HG02938 (cell line): ENCODE measurements at regions not wholly inside any gene's neighbourhood (a gene's known extent, or its start where the extent isn't known, plus 50 kb on each side); places are given as distances from the start of the nearest gene placed in this dataset.
"Not testable (repeated sequence)": the region's sequence is repeated elsewhere in the genome, so short reads cannot be mapped to it uniquely, and the experiment has no call there.

ENCODE experiments used
- ATAC-seq: cut with Tn5 transposase; IDR thresholded peaks from one replicate; pipeline ENCODE4 v1.9.1; 2021; ENCODE audit warnings: mild to moderate bottlenecking, moderate library complexity; ENCODE audit not compliant: unreplicated experiment

DNA sequence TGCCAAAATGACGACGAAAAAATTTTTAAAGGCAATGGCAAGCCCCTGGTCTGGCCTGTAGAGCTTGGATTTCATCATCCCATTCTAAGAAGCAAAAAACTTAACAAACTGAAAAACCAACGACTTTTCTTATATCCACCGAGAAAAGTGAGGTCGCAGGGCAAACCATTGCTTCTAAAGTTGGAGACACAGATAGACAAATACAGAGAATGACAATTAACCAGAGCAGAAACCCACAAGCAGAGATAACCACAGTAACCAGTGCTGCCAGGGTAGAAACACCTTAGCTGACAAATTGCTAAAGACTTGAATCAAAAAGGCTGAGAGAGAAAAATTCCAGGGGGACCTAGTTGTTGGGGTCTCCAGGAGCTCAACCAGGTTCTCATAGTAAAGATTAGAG is 386.5 kb upstream of the SGO1 start:
- ATAC-seq: no peak

DNA sequence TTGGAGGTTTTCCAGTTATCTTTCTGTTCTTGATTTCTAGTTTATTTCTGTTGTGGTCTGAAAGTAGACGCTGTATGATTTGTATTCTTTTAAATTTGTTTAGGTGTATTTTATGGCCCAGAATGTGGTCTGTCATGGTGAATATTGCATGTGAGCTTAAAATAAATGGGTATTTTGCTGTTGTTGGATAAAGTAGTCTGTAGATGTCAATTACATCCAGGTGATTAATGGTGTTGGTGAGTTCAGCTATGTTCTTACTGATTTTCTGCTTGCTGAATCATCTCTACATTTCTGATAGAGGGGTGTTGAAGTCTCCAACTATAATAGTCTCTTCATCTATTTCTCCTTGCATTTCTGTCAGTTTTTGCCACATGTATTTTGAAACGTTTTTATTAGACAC is 383.3 kb upstream of the SGO1 start:
- ATAC-seq: no peak

DNA sequence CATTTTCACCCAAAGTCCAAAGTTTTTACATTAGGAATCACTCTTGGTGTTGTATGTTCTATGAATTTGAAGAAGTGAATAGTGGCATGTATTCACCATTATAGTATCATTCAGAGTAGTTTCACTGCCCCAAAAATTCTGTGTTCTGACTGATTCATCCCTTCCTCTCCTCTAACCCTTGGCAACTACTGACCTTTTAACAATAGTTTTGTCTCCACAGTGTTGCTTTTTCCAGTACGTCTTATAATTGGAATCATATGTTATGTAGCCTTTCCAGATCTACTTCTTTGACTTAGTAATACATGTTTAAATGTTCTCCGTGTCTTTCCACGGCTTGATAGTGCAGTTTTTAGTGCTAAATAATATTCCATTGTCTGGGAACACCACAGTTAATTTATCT is 379.0 kb upstream of the SGO1 start:
- no peak for ATAC-seq

DNA sequence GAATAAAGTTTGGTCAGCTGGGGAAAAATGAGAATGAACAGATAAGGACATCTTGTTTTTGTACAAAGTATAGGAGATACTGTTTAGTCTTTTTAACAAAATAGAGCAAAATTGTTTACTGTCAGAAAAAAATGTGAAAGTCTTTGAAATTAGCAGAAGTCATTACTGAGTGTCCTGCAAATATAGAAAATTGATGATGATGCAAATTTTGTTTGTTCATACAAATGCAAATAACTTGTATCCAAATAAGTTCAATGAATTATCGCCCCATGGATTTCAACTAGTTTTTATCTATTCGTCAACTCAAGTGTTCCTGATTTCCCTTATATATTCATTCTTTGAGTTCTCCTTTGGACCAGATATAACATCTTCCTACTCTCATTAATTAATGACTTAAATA is 378.0 kb upstream of the SGO1 start:
- no peak for ATAC-seq

DNA sequence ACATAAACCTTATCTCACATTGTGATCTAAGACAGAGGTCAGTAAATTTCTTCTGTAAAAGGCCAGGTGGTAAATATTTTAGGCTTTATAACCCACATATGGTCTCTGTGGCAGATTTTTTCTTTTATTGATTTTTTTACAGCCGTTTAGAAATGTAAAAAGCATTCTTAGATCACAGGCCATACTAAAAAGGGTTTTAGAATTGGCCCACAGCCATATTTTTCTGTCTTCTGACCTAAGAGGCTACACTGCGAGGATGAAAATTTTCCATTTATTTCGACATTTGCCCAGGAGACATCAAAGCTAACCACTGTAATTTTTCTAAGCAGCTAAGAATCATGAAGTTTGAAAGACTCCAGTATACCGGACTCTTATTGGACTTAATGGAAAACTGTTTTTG is 377.2 kb upstream of the SGO1 start:
- no peak for ATAC-seq

DNA sequence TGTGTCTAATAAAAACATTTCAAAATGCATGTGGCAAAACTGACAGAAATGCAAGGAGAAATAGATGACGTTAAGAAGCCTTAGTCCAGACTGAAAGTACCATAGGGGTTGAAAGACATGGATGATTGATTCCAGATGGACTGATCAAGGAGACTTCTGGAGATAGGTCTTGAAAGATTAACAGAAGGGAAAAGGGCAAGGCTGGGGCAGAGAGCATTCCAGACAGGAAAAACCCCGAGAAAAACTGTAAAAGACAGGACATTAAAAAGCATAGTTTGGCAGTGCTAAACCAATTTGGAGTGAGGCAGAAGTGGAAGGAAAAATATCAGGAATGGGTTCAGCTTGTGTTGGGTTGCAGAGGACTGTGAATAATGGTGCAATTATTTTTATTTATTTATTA is 375.2 kb upstream of the SGO1 start:
- no peak for ATAC-seq

DNA sequence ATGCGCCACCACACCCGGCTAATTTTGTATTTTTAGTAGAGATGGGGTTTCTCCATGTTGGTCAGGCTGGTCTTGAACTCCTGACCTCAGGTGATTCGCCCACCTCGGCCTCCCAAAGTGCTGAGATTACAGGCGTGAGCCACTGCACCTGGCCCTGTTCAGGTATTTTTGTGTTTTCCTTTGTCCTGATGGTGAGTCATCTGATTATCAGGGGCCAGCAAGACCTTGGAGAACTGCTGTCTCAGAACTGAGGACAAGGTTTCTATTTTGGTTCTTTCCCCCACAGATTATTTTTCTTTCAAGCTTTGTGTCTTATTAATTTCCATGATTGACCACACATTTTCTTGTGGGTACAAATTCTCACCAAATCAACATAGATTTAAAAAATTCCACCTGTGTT is 374.4 kb upstream of the SGO1 start:
- ATAC-seq: not testable (repeated sequence)

DNA sequence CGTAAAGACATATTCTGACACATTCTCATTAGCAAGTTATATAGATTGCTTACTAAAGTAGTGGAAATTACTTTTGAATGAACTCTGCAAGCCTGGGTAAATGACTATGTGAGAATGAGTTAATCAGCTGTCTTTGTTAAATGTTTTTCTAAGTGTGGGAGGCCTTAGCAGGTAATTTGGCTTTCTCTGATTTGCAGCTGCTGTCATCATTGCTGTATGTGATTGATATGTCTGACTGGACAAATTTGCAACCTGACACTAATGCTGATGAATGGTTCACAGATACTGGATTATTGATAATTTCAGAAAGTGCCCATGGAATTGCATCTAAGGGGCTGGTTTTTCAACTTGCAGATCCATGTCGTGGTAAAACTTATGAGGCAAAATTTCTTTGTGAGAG is 372.2 kb upstream of the SGO1 start:
- ATAC-seq: no peak

DNA sequence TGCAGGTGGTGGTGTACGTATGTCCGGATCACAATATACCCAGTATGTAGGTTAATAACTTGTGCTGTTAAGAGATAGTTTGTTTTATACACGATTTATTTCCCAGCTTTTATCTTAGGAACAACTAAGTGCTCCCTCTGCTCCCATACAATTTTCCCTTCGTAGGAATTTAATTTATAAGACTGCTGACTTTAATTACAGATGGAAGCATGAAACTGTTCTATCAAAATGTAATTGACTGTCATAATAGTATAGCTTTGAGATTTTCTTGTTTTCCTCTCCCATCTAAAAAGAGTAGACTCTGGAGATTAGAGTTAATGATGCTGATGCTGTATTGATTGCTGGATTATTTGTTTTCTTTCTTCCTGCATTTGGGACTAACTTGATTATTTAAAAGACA is 370.7 kb upstream of the SGO1 start:
- no peak for ATAC-seq

DNA sequence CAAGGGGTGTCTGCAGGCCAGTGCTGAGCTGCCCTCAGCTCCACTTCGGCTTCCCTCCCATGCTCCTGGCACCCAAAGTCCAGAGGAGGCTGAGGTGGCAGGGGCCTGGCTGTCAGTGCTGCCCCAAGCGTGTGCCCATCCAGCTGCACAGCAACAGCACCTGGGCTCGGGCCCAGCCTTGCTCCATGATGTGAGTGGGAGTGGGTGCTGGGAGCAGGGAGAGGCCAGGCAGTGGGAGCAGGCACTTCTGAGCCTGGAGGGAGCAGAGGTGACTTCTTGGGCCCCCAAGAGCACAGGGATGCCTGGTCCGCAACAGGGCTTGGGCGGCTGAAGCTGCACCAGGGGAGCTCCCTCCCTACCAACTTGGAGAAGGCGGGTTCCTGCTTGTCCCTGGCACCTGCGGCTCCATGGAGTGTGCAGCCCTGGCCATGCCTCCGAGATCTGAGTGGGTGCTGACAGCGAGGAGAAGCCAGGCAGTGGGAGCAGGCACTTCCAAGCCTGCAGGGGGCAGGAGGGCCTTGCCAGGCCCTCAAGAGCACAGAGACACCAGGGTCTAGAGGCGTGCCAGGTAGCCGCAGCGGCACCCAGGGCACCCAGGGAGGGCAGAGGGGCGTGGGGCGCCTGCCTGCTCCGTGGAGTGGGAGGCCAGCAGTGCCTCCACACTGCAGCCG is 366.7 kb upstream of the SGO1 start:
- no peak for ATAC-seq

DNA sequence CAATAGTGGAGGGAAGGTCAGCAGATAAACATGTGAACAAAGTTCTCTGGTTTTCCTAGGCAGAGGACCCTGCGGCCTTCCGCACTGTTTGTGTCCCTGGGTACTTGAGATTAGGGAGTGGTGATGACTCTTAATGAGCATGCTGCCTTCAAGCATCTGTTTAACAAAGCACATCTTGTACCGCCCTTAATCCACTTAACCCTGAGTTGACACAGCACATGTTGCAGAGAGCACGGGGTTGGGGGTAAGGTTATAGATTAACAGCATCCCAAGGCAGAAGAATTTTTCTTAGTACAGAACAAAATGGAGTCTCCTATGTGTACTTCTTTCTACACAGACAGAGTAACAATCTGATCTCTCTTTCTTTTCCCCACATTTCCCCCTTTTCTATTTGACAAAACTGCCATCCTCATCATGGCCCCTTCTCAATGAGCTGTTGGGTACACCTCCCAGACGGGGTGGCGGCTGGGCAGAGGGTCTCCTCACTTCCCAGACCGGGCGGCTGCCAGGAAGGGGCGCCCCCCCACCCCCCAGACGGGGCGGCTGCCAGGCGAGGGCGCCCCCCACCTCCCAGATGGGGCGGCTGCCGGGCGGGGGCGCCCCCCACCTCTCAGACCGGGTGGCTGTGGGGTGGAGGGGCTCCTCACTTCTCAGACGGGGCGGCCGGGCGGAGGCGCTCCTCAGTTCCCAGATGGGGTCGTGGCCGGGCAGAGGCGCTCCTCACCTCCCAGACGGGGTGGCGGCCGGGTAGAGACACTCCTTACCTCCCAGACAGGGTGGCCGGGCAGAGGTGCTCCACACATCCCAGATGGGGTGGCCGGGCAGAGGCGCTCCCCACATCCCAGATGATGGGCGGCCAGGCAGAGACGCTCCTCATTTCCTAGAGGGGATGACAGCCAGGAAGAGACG is 361.6 kb upstream of the SGO1 start:
- not testable (repeated sequence) for ATAC-seq

DNA sequence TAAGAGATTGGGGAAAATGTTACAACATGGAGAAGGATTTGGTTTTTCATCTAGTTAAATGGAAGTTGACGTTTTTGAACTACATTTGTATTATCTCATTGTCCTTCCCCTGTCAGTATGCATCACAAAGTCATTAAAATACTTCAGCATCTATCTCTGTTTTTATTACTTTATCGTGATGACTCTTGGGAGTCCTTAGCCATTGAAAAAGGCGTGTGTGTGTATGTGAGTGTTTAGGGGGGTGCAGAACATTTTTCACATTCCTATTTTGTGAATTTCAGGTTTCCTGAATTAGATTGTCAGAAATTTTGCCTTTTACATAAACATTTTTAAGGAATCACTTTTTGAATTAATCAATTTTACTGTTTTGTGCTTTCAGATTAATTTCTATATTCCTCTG is 360.6 kb upstream of the SGO1 start:
- ATAC-seq: no peak

DNA sequence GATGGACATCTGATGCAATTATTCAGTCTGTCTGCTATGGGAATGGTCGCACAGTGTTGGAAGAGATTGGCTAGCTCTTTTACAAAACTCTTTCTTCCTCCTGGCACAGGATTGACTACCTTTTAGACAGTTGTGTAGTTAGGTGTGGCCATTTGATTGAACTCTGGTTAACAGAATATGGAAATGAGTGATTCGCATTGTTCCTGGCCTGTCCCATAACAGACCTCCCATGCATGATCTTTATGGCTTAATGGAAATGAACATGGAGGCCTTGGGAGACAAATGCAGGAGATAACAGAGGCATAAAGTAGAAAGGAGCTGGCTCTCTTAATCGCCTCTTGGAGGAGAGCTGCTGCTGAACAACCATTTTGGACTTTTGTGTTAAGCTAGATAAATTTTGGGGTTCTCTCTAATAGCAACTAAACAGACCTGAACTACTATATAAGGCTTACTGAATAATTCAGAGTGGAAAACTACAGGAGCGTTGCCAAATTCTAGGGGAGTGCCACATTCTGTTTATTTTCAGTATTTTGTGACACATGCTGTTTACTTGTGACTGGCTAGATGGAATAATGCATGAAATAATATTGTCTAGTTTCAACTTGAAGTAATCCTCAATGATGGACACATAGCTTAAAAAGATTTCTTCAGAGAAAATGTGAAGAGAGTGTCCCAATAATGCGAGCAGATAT is 357.7 kb upstream of the SGO1 start:
- ATAC-seq: no peak

DNA sequence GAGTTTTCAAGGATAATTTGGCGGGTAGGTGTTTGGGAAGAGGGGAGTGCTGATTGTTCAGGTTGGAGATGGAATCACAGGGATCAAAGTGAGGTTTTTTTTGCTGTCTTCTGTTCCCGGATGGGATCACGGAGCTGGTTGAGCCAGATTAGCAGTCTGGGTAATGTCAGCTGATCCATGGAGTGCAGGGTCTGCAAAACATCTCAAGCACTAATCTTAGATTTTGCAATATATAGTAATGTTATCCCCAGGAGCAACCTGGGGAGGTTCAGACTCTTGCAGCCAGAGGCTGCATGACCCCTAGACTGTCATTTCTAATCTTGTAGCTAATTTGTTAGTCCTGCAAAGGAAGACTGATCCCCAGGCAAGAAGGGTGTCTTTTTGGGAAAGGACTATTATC is 354.1 kb upstream of the SGO1 start:
- no peak for ATAC-seq

DNA sequence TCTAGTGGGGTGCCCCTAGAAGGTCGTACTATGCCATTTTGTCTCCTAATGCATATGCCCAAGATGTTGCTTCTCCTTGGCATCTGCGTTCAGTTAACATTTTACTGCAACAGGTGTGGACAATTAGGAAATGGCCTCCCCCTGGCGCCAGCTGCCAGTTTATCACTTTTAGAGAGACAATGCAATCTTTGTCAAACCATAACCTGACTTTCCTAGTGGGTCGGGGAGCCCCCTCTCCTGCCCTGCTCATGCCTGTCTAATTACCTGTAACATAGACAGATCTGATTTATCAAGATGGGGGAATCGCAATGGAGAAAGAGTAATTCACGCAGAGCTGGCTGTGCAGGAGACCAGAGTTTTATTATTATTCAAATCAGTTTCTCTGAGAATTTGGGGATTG is 353.7 kb upstream of the SGO1 start:
- no peak for ATAC-seq

DNA sequence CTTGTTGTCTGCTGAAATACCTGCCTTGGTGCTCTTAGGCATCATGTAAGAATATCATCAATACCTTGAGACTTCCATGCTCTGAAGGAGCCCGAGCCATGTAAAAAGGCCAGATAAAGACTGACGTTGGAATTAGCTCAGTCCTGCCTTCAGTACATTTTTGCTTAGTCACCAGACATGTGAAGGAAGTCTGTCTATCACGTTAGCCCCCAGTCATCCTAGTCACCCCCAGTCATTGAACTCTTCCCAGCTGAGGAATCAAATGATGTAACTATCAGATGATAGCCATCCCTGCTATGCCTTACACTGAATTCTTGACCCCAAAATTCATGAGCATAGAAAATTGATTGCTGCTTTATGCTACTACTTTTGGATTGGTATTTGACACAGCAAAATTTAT is 351.2 kb upstream of the SGO1 start:
- no peak for ATAC-seq

DNA sequence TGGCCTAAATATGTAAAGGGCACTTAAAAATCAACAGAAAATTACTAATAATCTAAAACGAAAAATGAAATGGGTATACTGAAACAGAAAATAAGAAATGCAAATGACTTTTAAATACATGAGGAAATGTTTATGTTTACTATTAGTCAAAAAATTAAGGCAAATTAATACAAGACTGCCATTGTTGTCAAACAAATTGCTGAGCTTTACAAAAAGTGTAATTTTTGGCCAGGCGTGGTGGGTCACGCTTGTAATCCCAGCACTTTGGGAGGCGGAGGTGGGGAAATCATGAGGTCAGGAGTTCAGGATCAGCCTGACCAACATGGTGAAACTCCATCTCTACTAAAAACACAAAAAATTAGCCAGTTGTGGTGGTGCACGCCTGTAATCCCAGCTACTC is 343.9 kb upstream of the SGO1 start:
- ATAC-seq: no peak

DNA sequence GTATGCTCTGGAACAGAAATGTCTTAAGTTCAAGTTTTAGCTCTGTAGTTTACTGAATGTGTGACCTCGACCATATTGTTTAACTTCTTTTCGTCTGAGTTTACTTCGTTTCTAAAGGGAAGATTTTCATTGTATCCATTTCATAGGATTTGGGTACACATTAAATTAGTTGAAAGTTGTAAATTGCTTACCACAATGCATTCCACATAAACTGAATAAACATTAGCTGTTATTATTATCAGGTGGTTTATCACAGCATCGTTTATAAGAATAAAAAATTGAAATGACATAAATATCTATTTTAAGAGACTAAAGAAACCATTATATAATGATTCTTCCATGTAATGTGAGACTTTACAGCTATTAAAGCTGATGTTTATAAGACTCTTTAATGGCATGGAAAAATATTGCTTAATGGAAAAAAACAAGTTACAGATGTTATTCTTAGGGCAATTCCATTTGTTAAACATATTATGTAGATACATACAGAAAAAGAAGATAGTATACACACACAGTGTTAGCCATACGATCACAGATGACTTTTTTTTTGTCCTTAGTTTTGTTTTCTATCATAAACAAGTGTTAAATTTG is 342.3 kb upstream of the SGO1 start:
- ATAC-seq: no peak

DNA sequence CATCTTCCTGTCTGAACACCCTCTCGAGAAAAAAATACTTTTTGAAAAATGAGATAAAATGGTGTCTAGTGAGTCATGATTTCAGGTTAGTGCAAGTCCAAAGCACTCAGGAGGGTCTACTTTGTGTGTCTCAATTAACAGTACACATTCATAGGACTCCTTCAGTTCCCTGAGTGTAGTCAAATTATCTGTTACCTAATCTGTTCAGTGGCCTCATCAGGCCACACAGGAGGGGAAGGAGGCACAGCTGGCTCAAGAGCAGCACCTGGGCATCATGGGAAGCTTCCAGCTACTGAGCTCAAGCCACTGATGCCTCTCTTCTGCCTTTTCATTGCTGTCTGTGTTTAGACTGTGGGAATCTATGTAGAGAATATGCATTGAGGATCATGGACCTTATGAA is 341.4 kb upstream of the SGO1 start:
- ATAC-seq: no peak

DNA sequence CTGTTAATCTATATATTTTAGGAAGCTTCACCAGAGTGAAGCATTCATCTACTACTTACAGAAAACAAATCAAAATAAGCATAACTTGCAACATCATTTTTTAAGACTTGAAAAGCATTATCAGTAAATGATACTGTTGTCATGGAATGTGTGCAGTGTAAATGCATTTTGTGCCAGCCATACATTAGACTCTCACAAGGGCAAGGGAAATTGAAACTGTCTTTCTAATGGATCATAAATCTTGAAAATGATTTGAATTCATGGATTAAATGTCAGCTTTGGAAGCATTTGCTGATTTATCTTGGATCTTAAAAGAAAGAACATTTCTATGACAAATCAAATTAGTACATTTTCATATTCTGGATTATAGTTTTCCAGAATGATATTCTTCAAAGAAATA is 338.3 kb upstream of the SGO1 start:
- ATAC-seq: no peak

DNA sequence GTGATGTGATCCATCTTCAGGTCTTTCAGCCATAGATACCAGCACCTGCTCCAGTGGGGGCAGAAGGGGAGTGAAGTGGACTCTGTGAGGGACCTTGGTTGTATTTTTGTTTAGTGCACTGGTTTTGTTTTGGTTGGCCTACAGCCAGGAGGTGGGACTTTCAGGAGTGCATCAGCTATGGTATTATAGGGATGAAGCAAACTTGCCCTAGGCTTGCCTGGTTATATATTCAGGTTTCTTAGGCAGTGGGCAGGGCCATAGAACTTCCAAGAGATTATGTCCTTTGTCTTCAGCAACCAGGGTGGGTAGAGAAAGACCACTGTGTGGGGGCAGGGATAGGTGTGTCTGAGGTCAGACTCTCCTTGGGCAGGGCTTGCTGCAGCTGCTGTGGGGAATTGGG is 337.3 kb upstream of the SGO1 start:
- no peak for ATAC-seq

DNA sequence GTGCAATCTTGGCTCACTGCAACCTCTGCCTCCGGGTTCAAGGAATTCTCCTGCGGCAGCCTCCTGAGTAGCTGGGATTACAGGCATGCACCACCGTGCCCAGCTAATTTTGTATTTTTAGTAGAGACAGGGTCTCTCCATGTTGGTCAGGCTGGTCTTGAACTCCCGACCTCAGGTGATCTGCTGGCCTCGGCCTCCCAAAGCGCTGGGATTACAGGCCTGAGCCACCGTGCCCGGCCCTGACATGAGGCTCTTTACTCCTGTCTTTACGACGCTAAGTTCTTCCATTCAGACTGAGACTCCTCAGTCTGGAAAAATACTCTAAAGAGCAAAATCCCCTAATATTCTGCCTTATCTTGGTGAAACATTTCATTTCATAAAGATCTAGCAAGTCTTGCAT is 331.3 kb upstream of the SGO1 start:
- not testable (repeated sequence) for ATAC-seq
